Lower leg skin (tissue), 3 donors: ENCODE measurements at regions not wholly inside any gene's neighbourhood (a gene's known extent, or its start where the extent isn't known, plus 50 kb on each side); places are given as distances from the start of the nearest gene placed in this dataset.

Source experiments
- POLR2A ChIP-seq, 2 donors: fragments of 450-650 bp; IDR thresholded peaks; one replicate each; pipeline ENCODE4 v1.6.1; 2016 to 2017; ENCODE audit warnings: antibody characterized with exemption in 2 of 2, mild to moderate bottlenecking in 1 of 2, moderate library complexity in 1 of 2
- TF ChIP-seq, protein P1 (sequence below), 3 donors: fragments of 450-650 bp; IDR thresholded peaks; one replicate each; pipeline ENCODE4 v1.5.1; 2016; ENCODE audit warnings: antibody characterized with exemption in 3 of 3, mild to moderate bottlenecking in 3 of 3, moderate library complexity in 2 of 3

DNA sequence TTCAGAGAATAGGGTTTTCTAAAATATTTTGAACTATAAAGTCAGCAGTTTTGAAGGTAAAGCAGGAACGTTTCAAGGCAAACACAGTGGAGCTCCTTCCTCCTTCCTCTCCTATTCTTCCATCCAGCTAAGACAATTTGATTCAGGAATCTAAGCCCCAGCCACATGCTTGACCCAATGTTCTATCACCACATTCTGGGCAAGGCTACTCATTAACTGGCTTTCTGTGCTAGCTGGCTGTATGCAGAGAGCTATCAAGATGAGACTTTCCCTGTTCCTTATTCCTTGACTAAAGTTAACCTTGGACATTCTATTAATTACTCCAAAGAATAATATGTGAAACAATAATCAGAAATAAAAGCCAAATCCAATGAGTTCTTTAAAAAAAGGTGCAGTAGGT lies 266.9 kb downstream of the NOVA1 start:
- TF ChIP-seq, protein P1, sequence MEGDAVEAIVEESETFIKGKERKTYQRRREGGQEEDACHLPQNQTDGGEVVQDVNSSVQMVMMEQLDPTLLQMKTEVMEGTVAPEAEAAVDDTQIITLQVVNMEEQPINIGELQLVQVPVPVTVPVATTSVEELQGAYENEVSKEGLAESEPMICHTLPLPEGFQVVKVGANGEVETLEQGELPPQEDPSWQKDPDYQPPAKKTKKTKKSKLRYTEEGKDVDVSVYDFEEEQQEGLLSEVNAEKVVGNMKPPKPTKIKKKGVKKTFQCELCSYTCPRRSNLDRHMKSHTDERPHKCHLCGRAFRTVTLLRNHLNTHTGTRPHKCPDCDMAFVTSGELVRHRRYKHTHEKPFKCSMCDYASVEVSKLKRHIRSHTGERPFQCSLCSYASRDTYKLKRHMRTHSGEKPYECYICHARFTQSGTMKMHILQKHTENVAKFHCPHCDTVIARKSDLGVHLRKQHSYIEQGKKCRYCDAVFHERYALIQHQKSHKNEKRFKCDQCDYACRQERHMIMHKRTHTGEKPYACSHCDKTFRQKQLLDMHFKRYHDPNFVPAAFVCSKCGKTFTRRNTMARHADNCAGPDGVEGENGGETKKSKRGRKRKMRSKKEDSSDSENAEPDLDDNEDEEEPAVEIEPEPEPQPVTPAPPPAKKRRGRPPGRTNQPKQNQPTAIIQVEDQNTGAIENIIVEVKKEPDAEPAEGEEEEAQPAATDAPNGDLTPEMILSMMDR (IDR thresholded peaks at IDR 0.05) = no peak
- no peak for TF ChIP-seq POLR2A (IDR thresholded peaks at IDR 0.05)
